Upper lobe of left lung (tissue), 4 donors: ENCODE measurements at regions not wholly inside any gene's neighbourhood (a gene's known extent, or its start where the extent isn't known, plus 50 kb on each side); places are given as distances from the start of the nearest gene placed in this dataset.

Source experiments
- POLR2A ChIP-seq, 4 donors: fragments of 450-650 bp; IDR thresholded peaks; one replicate each; pipeline ENCODE4 v1.5.1; 2016 to 2017; ENCODE audit warnings: antibody characterized with exemption in 4 of 4, mild to moderate bottlenecking in 2 of 4
- POLR2AphosphoS5 ChIP-seq, 2 donors: sonication (generic); formaldehyde crosslinking; IDR thresholded peaks; one replicate each; pipeline ENCODE4 v1.5.1; 2017; ENCODE audit warnings: antibody characterized with exemption in 2 of 2
- TF ChIP-seq, protein P1 (sequence below), 6 experiments: fragments of 450-650 bp in 4 of 6; fragments of 200-600 bp in 2 of 6; sonication (generic) in 2 of 6; IDR thresholded peaks; one replicate each; pipeline ENCODE4 v1.5.1; 2016 to 2019; ENCODE audit warnings: antibody characterized with exemption in 6 of 6

GRCh38 chr14:97120611-97121031 is 323.4 kb downstream of the VRK1 start:
- TF ChIP-seq, protein P1, sequence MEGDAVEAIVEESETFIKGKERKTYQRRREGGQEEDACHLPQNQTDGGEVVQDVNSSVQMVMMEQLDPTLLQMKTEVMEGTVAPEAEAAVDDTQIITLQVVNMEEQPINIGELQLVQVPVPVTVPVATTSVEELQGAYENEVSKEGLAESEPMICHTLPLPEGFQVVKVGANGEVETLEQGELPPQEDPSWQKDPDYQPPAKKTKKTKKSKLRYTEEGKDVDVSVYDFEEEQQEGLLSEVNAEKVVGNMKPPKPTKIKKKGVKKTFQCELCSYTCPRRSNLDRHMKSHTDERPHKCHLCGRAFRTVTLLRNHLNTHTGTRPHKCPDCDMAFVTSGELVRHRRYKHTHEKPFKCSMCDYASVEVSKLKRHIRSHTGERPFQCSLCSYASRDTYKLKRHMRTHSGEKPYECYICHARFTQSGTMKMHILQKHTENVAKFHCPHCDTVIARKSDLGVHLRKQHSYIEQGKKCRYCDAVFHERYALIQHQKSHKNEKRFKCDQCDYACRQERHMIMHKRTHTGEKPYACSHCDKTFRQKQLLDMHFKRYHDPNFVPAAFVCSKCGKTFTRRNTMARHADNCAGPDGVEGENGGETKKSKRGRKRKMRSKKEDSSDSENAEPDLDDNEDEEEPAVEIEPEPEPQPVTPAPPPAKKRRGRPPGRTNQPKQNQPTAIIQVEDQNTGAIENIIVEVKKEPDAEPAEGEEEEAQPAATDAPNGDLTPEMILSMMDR (IDR thresholded peaks at IDR 0.05) = no peak
- TF ChIP-seq POLR2AphosphoS5 (IDR thresholded peaks at IDR 0.05) = no peak
- no peak for TF ChIP-seq POLR2A (IDR thresholded peaks at IDR 0.05)
